ENCODE measurements at regions not wholly inside any gene's neighbourhood (a gene's known extent, or its start where the extent isn't known, plus 50 kb on each side); places are given as distances from the start of the nearest gene placed in this dataset.

GRCh38 chr20:39342463-39342862, 380.3 kb downstream of the DHX35 start:
- intact Hi-C loops (cut with DNase I; ENCODE audit: low total_unique reads): no loop called here
- no peak for DNase-seq
- no peaks in the 10 kb centered on the region for H3K27me3 ChIP-seq
- WGBS, 5 donors: 64 to 77% (median 73%) methylated on average over 1 of the region's 1 CpG
- TF ChIP-seq POLR2A (IDR thresholded peaks at IDR 0.05): no peak
- no peak for TF ChIP-seq POLR2AphosphoS5 (IDR thresholded peaks at IDR 0.05)
- TF ChIP-seq CTCF (IDR thresholded peaks at IDR 0.05): no peak
- TF ChIP-seq EP300 (IDR thresholded peaks at IDR 0.05): no peak
- peaks cover 0 to 2% (median 1%) of the 10 kb centered on the region in 4 donors for H3K9me3 ChIP-seq
- no peak overlapping the region for H3K4me3 ChIP-seq
- no peaks in the 10 kb centered on the region for H3K4me1 ChIP-seq
- H3K36me3 ChIP-seq: no peaks in the 10 kb centered on the region
- H3K27ac ChIP-seq: no peak overlapping the region

GRCh38 chr20:39338469-39339376, 376.6 kb downstream of the DHX35 start:
- H3K4me1 ChIP-seq: no peaks in the 10 kb centered on the region
- no peaks in the 10 kb centered on the region for H3K36me3 ChIP-seq
- DNase-seq: peak in 1 of 2 donors; percentile 26
- H3K4me3 ChIP-seq: no peak overlapping the region
- TF ChIP-seq POLR2AphosphoS5 (IDR thresholded peaks at IDR 0.05): no peak
- TF ChIP-seq POLR2A (IDR thresholded peaks at IDR 0.05): no peak
- no peak for TF ChIP-seq CTCF (IDR thresholded peaks at IDR 0.05)
- no peak for TF ChIP-seq EP300 (IDR thresholded peaks at IDR 0.05)
- intact Hi-C loops (cut with DNase I; ENCODE audit: low total_unique reads): no loop called here
- no peaks in the 10 kb centered on the region for H3K9me3 ChIP-seq
- H3K27me3 ChIP-seq: no peaks in the 10 kb centered on the region
- no peak overlapping the region for H3K27ac ChIP-seq
- 62 to 77% (median 72%) methylated on average over 6 of the region's 6 CpGs for WGBS, 5 donors

- Histone ChIP-seq H3K4me3 (no peak overlapping the region), H3K9me3 (no peaks in the 10 kb centered on the region), H3K27me3 (no peaks in the 10 kb centered on the region), H3K36me3 (no peaks in the 10 kb centered on the region), H3K4me1 (no peaks in the 10 kb centered on the region), H3K27ac (no peak overlapping the region)
- 55 to 76% (median 67%) methylated on average over 3 of the region's 3 CpGs for WGBS, 5 donors
- no peak for DNase-seq
- no peak for TF ChIP-seq POLR2A (IDR thresholded peaks at IDR 0.05)
- no peak for TF ChIP-seq POLR2AphosphoS5 (IDR thresholded peaks at IDR 0.05)
- no peak for TF ChIP-seq CTCF (IDR thresholded peaks at IDR 0.05)
- TF ChIP-seq EP300 (IDR thresholded peaks at IDR 0.05): no peak
- intact Hi-C loops (cut with DNase I; ENCODE audit: low total_unique reads): no loop called here
Measured at GRCh38 chr20:39333211-39333610, 371.1 kb downstream of the DHX35 start.

- Histone ChIP-seq H3K27me3 (no peaks in the 10 kb centered on the region), H3K4me1 (no peaks in the 10 kb centered on the region), H3K36me3 (no peaks in the 10 kb centered on the region), H3K27ac (no peak overlapping the region), H3K9me3 (no peaks in the 10 kb centered on the region), H3K4me3 (no peak overlapping the region)
- intact Hi-C loops (cut with DNase I; ENCODE audit: low total_unique reads): no loop called here
- DNase-seq: no peak
- WGBS, 5 donors: 67 to 81% (median 76%) methylated on average over 4 of the region's 4 CpGs
- TF ChIP-seq POLR2AphosphoS5 (IDR thresholded peaks at IDR 0.05) (no peak), POLR2A (IDR thresholded peaks at IDR 0.05) (no peak), EP300 (IDR thresholded peaks at IDR 0.05) (no peak)
Measured at GRCh38 chr20:39328347-39328746, 366.2 kb downstream of the DHX35 start.

GRCh38 chr20:39326050-39326449, 363.9 kb downstream of the DHX35 start:
- no peaks in the 10 kb centered on the region for H3K36me3 ChIP-seq
- DNase-seq: no peak
- no peak overlapping the region for H3K4me3 ChIP-seq
- H3K9me3 ChIP-seq: no peaks in the 10 kb centered on the region
- TF ChIP-seq EP300 (IDR thresholded peaks at IDR 0.05) (no peak), POLR2A (IDR thresholded peaks at IDR 0.05) (no peak), POLR2AphosphoS5 (IDR thresholded peaks at IDR 0.05) (no peak), CTCF (IDR thresholded peaks at IDR 0.05) (no peak)
- intact Hi-C loops (cut with DNase I; ENCODE audit: low total_unique reads): no loop called here
- no peaks in the 10 kb centered on the region for H3K27me3 ChIP-seq
- 66 to 74% (median 69%) methylated on average over 3 of the region's 3 CpGs for WGBS, 5 donors
- H3K27ac ChIP-seq: no peak overlapping the region
- H3K4me1 ChIP-seq: no peaks in the 10 kb centered on the region

All from stomach (tissue), 8 donors.